ENCODE measurements at regions not wholly inside any gene's neighbourhood (a gene's known extent, or its start where the extent isn't known, plus 50 kb on each side); places are given as distances from the start of the nearest gene placed in this dataset.

GRCh38 chr3:107950417-107950816 lies 140.4 kb downstream of the CD47 start:
- H3K4me3 ChIP-seq (ENCODE audit: control insufficient read depth in 1 of 7, extremely low read depth in 1 of 7, insufficient read depth in 4 of 7, low read depth in 2 of 7, low read length in 6 of 7), result no peak overlapping the region
- peaks cover 0 to 22% (median 10%) of the 10 kb centered on the region in 4 experiments for H3K4me1 ChIP-seq (ENCODE audit: control extremely low read depth in 1 of 4, control insufficient read depth in 4 of 4, insufficient read depth in 4 of 4, low read length in 3 of 4)
- CTCF ChIA-PET, result interaction anchor here (1.0 kb wide), 1 partner anchor 15 kb away, joined by 3 read pairs; no protein-coding TSS in a partner anchor
- H3K36me3 ChIP-seq (ENCODE audit: control insufficient read depth in 4 of 4, insufficient read depth in 4 of 4, low read length in 3 of 4), result no peaks in the 10 kb centered on the region
- POLR2A ChIA-PET, result interaction anchor here (0.6 kb wide), 1 partner anchor 216 kb away, joined by 4 read pairs; no protein-coding TSS in a partner anchor
- no peak for DNase-seq
- H3K9me3 ChIP-seq (ENCODE audit: control extremely low read depth in 1 of 5, control insufficient read depth in 4 of 5, insufficient read depth in 2 of 5, low read depth in 1 of 5, low read length in 4 of 5), result no peaks in the 10 kb centered on the region
- no peak overlapping the region for H3K27ac ChIP-seq (ENCODE audit: insufficient read depth in 1 of 2, low read depth in 1 of 2, low read length in 2 of 2, poor library complexity in 1 of 2, severe bottlenecking in 2 of 2)
- H3K27me3 ChIP-seq (replicated peaks in 2 of 5; ENCODE audit: control insufficient read depth in 4 of 5, insufficient read depth in 5 of 5, low read length in 4 of 5), result no peaks in the 10 kb centered on the region
- WGBS (ENCODE audit: insufficient coverage), result 100% methylated on average over 1 of the region's 2 CpGs

GRCh38 chr3:107949394-107949970 lies 141.3 kb downstream of the CD47 start:
- POLR2A ChIA-PET, result no interaction called here
- CTCF ChIA-PET, result interaction anchor here (0.8 kb wide), 2 partner anchors 9 to 21 kb away, joined by 3 read pairs; no protein-coding TSS in a partner anchor

GRCh38 chr3:107947203-107947602 lies 143.6 kb downstream of the CD47 start:
- CTCF ChIA-PET, result interaction anchor here (1.4 kb wide), 1 partner anchor 11 kb away, joined by 3 read pairs; no protein-coding TSS in a partner anchor

More at GRCh38 chr3:107949394-107949970, 141.3 kb downstream of the CD47 start:
- H3K4me1 ChIP-seq (ENCODE audit: control extremely low read depth in 1 of 4, control insufficient read depth in 4 of 4, insufficient read depth in 4 of 4, low read length in 3 of 4), result peaks cover 0 to 15% (median 7%) of the 10 kb centered on the region in 4 experiments
- H3K9me3 ChIP-seq (ENCODE audit: control extremely low read depth in 1 of 5, control insufficient read depth in 4 of 5, insufficient read depth in 2 of 5, low read depth in 1 of 5, low read length in 4 of 5), result no peaks in the 10 kb centered on the region
- H3K27ac ChIP-seq (ENCODE audit: insufficient read depth in 1 of 2, low read depth in 1 of 2, low read length in 2 of 2, poor library complexity in 1 of 2, severe bottlenecking in 2 of 2), result no peak overlapping the region
- no peak overlapping the region for H3K4me3 ChIP-seq (ENCODE audit: control insufficient read depth in 1 of 7, extremely low read depth in 1 of 7, insufficient read depth in 4 of 7, low read depth in 2 of 7, low read length in 6 of 7)
- WGBS (ENCODE audit: insufficient coverage), result 95% methylated on average over 3 of the region's 3 CpGs
- H3K27me3 ChIP-seq (replicated peaks in 2 of 5; ENCODE audit: control insufficient read depth in 4 of 5, insufficient read depth in 5 of 5, low read length in 4 of 5), result no peaks in the 10 kb centered on the region
- H3K36me3 ChIP-seq (ENCODE audit: control insufficient read depth in 4 of 4, insufficient read depth in 4 of 4, low read length in 3 of 4), result no peaks in the 10 kb centered on the region
- no peak for DNase-seq

GRCh38 chr3:107946700-107947099 lies 144.1 kb downstream of the CD47 start:
- Histone ChIP-seq H3K36me3 (ENCODE audit: control insufficient read depth in 4 of 4, insufficient read depth in 4 of 4, low read length in 3 of 4) (no peaks in the 10 kb centered on the region), H3K27me3 (replicated peaks in 2 of 5; ENCODE audit: control insufficient read depth in 4 of 5, insufficient read depth in 5 of 5, low read length in 4 of 5) (no peaks in the 10 kb centered on the region), H3K4me3 (ENCODE audit: control insufficient read depth in 1 of 7, extremely low read depth in 1 of 7, insufficient read depth in 4 of 7, low read depth in 2 of 7, low read length in 6 of 7) (no peak overlapping the region), H3K4me1 (ENCODE audit: control extremely low read depth in 1 of 4, control insufficient read depth in 4 of 4, insufficient read depth in 4 of 4, low read length in 3 of 4) (no peaks in the 10 kb centered on the region), H3K9me3 (ENCODE audit: control extremely low read depth in 1 of 5, control insufficient read depth in 4 of 5, insufficient read depth in 2 of 5, low read depth in 1 of 5, low read length in 4 of 5) (no peaks in the 10 kb centered on the region), H3K27ac (ENCODE audit: insufficient read depth in 1 of 2, low read depth in 1 of 2, low read length in 2 of 2, poor library complexity in 1 of 2, severe bottlenecking in 2 of 2) (no peak overlapping the region)
- WGBS (ENCODE audit: insufficient coverage), result no CpG with 5 or more reads among the region's 1 CpG
- ChIA-PET CTCF (interaction anchor here (1.4 kb wide), 1 partner anchor 10 kb away, joined by 3 read pairs; no protein-coding TSS in a partner anchor), POLR2A (interaction anchor here (1.1 kb wide), 1 partner anchor 85 kb away, joined by 5 read pairs; no protein-coding TSS in a partner anchor)
- no peak for DNase-seq

More at GRCh38 chr3:107947203-107947602, 143.6 kb downstream of the CD47 start:
- Histone ChIP-seq H3K27ac (ENCODE audit: insufficient read depth in 1 of 2, low read depth in 1 of 2, low read length in 2 of 2, poor library complexity in 1 of 2, severe bottlenecking in 2 of 2) (no peak overlapping the region), H3K27me3 (replicated peaks in 2 of 5; ENCODE audit: control insufficient read depth in 4 of 5, insufficient read depth in 5 of 5, low read length in 4 of 5) (no peaks in the 10 kb centered on the region), H3K9me3 (ENCODE audit: control extremely low read depth in 1 of 5, control insufficient read depth in 4 of 5, insufficient read depth in 2 of 5, low read depth in 1 of 5, low read length in 4 of 5) (no peaks in the 10 kb centered on the region), H3K4me1 (ENCODE audit: control extremely low read depth in 1 of 4, control insufficient read depth in 4 of 4, insufficient read depth in 4 of 4, low read length in 3 of 4) (no peaks in the 10 kb centered on the region), H3K36me3 (ENCODE audit: control insufficient read depth in 4 of 4, insufficient read depth in 4 of 4, low read length in 3 of 4) (no peaks in the 10 kb centered on the region), H3K4me3 (ENCODE audit: control insufficient read depth in 1 of 7, extremely low read depth in 1 of 7, insufficient read depth in 4 of 7, low read depth in 2 of 7, low read length in 6 of 7) (no peak overlapping the region)
- no peak for DNase-seq
- POLR2A ChIA-PET, result interaction anchor here (1.1 kb wide), 1 partner anchor 86 kb away, joined by 5 read pairs; no protein-coding TSS in a partner anchor

GRCh38 chr3:107945417-107946094 lies 145.3 kb downstream of the CD47 start:
- Histone ChIP-seq H3K9me3 (ENCODE audit: control extremely low read depth in 1 of 5, control insufficient read depth in 4 of 5, insufficient read depth in 2 of 5, low read depth in 1 of 5, low read length in 4 of 5) (no peaks in the 10 kb centered on the region), H3K4me1 (ENCODE audit: control extremely low read depth in 1 of 4, control insufficient read depth in 4 of 4, insufficient read depth in 4 of 4, low read length in 3 of 4) (no peaks in the 10 kb centered on the region), H3K36me3 (ENCODE audit: control insufficient read depth in 4 of 4, insufficient read depth in 4 of 4, low read length in 3 of 4) (no peaks in the 10 kb centered on the region), H3K4me3 (ENCODE audit: control insufficient read depth in 1 of 7, extremely low read depth in 1 of 7, insufficient read depth in 4 of 7, low read depth in 2 of 7, low read length in 6 of 7) (no peak overlapping the region), H3K27me3 (replicated peaks in 2 of 5; ENCODE audit: control insufficient read depth in 4 of 5, insufficient read depth in 5 of 5, low read length in 4 of 5) (no peaks in the 10 kb centered on the region), H3K27ac (ENCODE audit: insufficient read depth in 1 of 2, low read depth in 1 of 2, low read length in 2 of 2, poor library complexity in 1 of 2, severe bottlenecking in 2 of 2) (no peak overlapping the region)
- CTCF ChIA-PET, result interaction anchor here (1.8 kb wide), 1 partner anchor 16 kb away, joined by 5 read pairs; no protein-coding TSS in a partner anchor
- POLR2A ChIA-PET, result interaction anchor here (0.6 to 0.9 kb wide), 2 partner anchors 10 to 103 kb away, joined by 3 read pairs; no protein-coding TSS in a partner anchor
- no CpG with 5 or more reads among the region's 1 CpG for WGBS (ENCODE audit: insufficient coverage)
- no peak for DNase-seq

GRCh38 chr3:107943786-107944523 lies 146.9 kb downstream of the CD47 start:
- Histone ChIP-seq H3K27ac (ENCODE audit: insufficient read depth in 1 of 2, low read depth in 1 of 2, low read length in 2 of 2, poor library complexity in 1 of 2, severe bottlenecking in 2 of 2) (no peak overlapping the region), H3K9me3 (ENCODE audit: control extremely low read depth in 1 of 5, control insufficient read depth in 4 of 5, insufficient read depth in 2 of 5, low read depth in 1 of 5, low read length in 4 of 5) (no peaks in the 10 kb centered on the region), H3K4me3 (ENCODE audit: control insufficient read depth in 1 of 7, extremely low read depth in 1 of 7, insufficient read depth in 4 of 7, low read depth in 2 of 7, low read length in 6 of 7) (no peak overlapping the region), H3K27me3 (replicated peaks in 2 of 5; ENCODE audit: control insufficient read depth in 4 of 5, insufficient read depth in 5 of 5, low read length in 4 of 5) (no peaks in the 10 kb centered on the region), H3K4me1 (ENCODE audit: control extremely low read depth in 1 of 4, control insufficient read depth in 4 of 4, insufficient read depth in 4 of 4, low read length in 3 of 4) (no peaks in the 10 kb centered on the region), H3K36me3 (ENCODE audit: control insufficient read depth in 4 of 4, insufficient read depth in 4 of 4, low read length in 3 of 4) (no peaks in the 10 kb centered on the region)
- POLR2A ChIA-PET, result no interaction called here
- 96% methylated on average over 4 of the region's 5 CpGs for WGBS (ENCODE audit: insufficient coverage)
- CTCF ChIA-PET, result interaction anchor here (1.8 kb wide), 1 partner anchor 14 kb away, joined by 5 read pairs; no protein-coding TSS in a partner anchor
- DNase-seq, result no peak

Measured in common myeloid progenitor, CD34-positive (primary cell).